K562 (cell line): ENCODE measurements at regions not wholly inside any gene's neighbourhood (a gene's known extent, or its start where the extent isn't known, plus 50 kb on each side); places are given as distances from the start of the nearest gene placed in this dataset.

Source experiments
- ATAC-seq: fragments of 200-7000 bp; cut with Tn5 transposase; 3 replicates; pipeline ENCODE4 v1.9.1; 2020; ENCODE audit warnings: moderate library complexity
- BruUV-seq: library from RNA; stranded (reverse); fragments of 400-500 nt; replicated peaks from 2 replicates; lab custom pipeline; 2021; lab: Mats Ljungman, UMichigan
- CTCF ChIA-PET: fragments of 300-600 bp; formaldehyde crosslinking; extraction: SDS; loops from one replicate; lab custom pipeline; 2021; ENCODE audit warnings: low intra/inter-chr PET ratio; lab: Yijun Ruan, JAX
- POLR2A ChIA-PET: fragments of 300-600, 350-650 bp; sonication (Branson Sonifier 250); formaldehyde crosslinking; extraction: SDS; loops from one replicate; lab custom pipeline; 2021; ENCODE audit warnings: antibody characterized with exemption, inconsistent platforms; lab: Yijun Ruan, JAX
- DNase-seq, 4 experiments: peaks; one replicate each; pipeline versions ENCODE4 v3.0.0 to v3.0.0-alpha.2; 2011 to 2018; ENCODE audit warnings: low spot score in 3 of 4, mixed read lengths in 3 of 4; ENCODE audit errors: extremely low read depth in 1 of 4
- FAIRE-seq: peaks from 2 replicates; lab custom pipeline; 2011; peaks lifted over from hg19 to GRCh38; lab: Jason Lieb, UNC
- H2AFZ ChIP-seq: 2 replicates; pipeline ENCODE4 v1.6.0; 2011; ENCODE audit warnings: low read depth, low read length, control low read depth, inconsistent platforms
- H3K27ac ChIP-seq: fragments of 200-600 bp; 3 replicates; pipeline ENCODE4 v1.8.0; 2011; ENCODE audit warnings: low read depth, mild to moderate bottlenecking, control low read depth, inconsistent platforms, low read length, moderate library complexity, mixed read lengths; ENCODE audit errors: extremely low read depth
- H3K27me3 ChIP-seq, 2 experiments: fragments of 300-600 bp in 1 of 2; 2 replicates in 1 of 2; 3 replicates in 1 of 2; pipeline versions ENCODE4 v1.6.0 to v1.8.0; 2011; ENCODE audit warnings: inconsistent platforms in 2 of 2, low read length in 2 of 2, mild to moderate bottlenecking in 1 of 2, mixed read lengths in 1 of 2, moderate library complexity in 1 of 2; ENCODE audit not compliant: control insufficient read depth in 2 of 2, insufficient read depth in 2 of 2
- H3K36me3 ChIP-seq: fragments of 300-600 bp; 3 replicates; pipeline ENCODE4 v1.8.0; 2011; ENCODE audit warnings: mild to moderate bottlenecking, low read length, inconsistent platforms; ENCODE audit not compliant: control insufficient read depth, insufficient read depth
- H3K4me1 ChIP-seq, 2 experiments: fragments of 200-600 bp in 1 of 2; replicated peaks in 1 of 2; 2 replicates in 1 of 2; 3 replicates in 1 of 2; pipeline versions ENCODE4 v1.5.1 to v1.8.0; 2011; ENCODE audit warnings: inconsistent platforms in 2 of 2, low read length in 2 of 2, mild to moderate bottlenecking in 1 of 2, mixed read lengths in 1 of 2, moderate library complexity in 1 of 2; ENCODE audit not compliant: control insufficient read depth in 2 of 2, insufficient read depth in 2 of 2
- H3K4me2 ChIP-seq: 2 replicates; pipeline ENCODE4 v1.6.1; 2011; ENCODE audit warnings: low read length, control low read depth, inconsistent platforms, mixed read lengths; ENCODE audit not compliant: insufficient read depth
- H3K4me3 ChIP-seq: fragments of 200-600 bp; sonication (generic), shearing (Covaris generic); 2 replicates; pipeline ENCODE4 v1.5.1; 2016; ENCODE audit warnings: control low read depth, inconsistent platforms
- H3K79me2 ChIP-seq: fragments of 200-600 bp; 3 replicates; pipeline ENCODE4 v1.8.0; 2011; ENCODE audit warnings: low read length, inconsistent platforms; ENCODE audit not compliant: control insufficient read depth, insufficient read depth
- H3K9ac ChIP-seq, 2 experiments: 2 replicates each; pipeline versions ENCODE4 v1.6.0 to v1.6.1; 2011; ENCODE audit warnings: low read depth in 2 of 2, low read length in 2 of 2, control low read depth in 1 of 2, inconsistent platforms in 1 of 2, mild to moderate bottlenecking in 1 of 2, mixed read lengths in 1 of 2; ENCODE audit not compliant: insufficient read depth in 1 of 2
- H3K9me1 ChIP-seq: one replicate; pipeline ENCODE4 v1.6.0; 2011; ENCODE audit warnings: inconsistent platforms, mild to moderate bottlenecking, low read length, moderate library complexity; ENCODE audit not compliant: control insufficient read depth, insufficient read depth
- H3K9me3 ChIP-seq: replicated peaks from 2 replicates; pipeline ENCODE4 v1.5.1; 2011; ENCODE audit warnings: low read depth, low read length, inconsistent platforms; ENCODE audit not compliant: control insufficient read depth, insufficient read depth
- H4K20me1 ChIP-seq: replicated peaks from 2 replicates; pipeline ENCODE4 v1.6.1; 2011; ENCODE audit warnings: low read length, inconsistent platforms, mixed read lengths; ENCODE audit not compliant: control insufficient read depth, insufficient read depth
- CREBBP ChIP-seq: IDR thresholded peaks from one replicate; pipeline ENCODE4 v1.6.1; 2012; ENCODE audit warnings: low read depth, mild to moderate bottlenecking, control low read depth, inconsistent platforms, low read length
- ESRRB ChIP-seq: fragments of 250-450 bp; sonication (Bioruptor Pico); IDR thresholded peaks from 2 replicates; pipeline ENCODE4 v1.5.0; 2020; ENCODE audit warnings: mild to moderate bottlenecking, moderate library complexity, borderline replicate concordance
- GTF2E2 ChIP-seq: fragments of 200-800 bp; sonication (Bioruptor generic); IDR thresholded peaks from 2 replicates; pipeline ENCODE4 v1.6.1; 2016; ENCODE audit warnings: missing genetic modification characterization, missing compliant biosample characterization
- HDAC2 ChIP-seq: fragments of 450-650 bp; IDR thresholded peaks from 2 replicates; pipeline ENCODE4 v1.6.1; 2016; ENCODE audit warnings: mild to moderate bottlenecking
- HDAC8 ChIP-seq: fragments of 450-650 bp; IDR thresholded peaks from 2 replicates; pipeline ENCODE4 v1.6.1; 2016; ENCODE audit warnings: mild to moderate bottlenecking, missing genetic modification characterization, moderate library complexity, missing compliant biosample characterization
- HMG20B ChIP-seq: fragments of 250-450 bp; sonication (Bioruptor Pico); IDR thresholded peaks from 2 replicates; pipeline ENCODE4 v1.5.0; 2021; ENCODE audit warnings: mild to moderate bottlenecking
- KAT8 ChIP-seq: fragments of 450-650 bp; IDR thresholded peaks from 2 replicates; pipeline ENCODE4 v1.6.1; 2016; ENCODE audit warnings: low read depth, mild to moderate bottlenecking
- MEF2D ChIP-seq: conservative IDR thresholded peaks from 2 replicates; pipeline ENCODE4 v1.6.1; 2016; ENCODE audit warnings: low read depth, missing genetic modification characterization, missing compliant biosample characterization
- SAFB ChIP-seq: fragments of 200-400 bp; formaldehyde crosslinking; IDR thresholded peaks from 2 replicates; pipeline ENCODE4 v1.6.1; 2017; ENCODE audit warnings: low read depth, low read length, borderline replicate concordance
- SMARCB1 ChIP-seq: IDR thresholded peaks from 2 replicates; pipeline ENCODE4 v1.6.1; 2011; ENCODE audit warnings: improper control_type of control experiment, low read depth; ENCODE audit not compliant: insufficient read length
- STAG1 ChIP-seq: sonication (generic); formaldehyde crosslinking; IDR thresholded peaks from 2 replicates; pipeline ENCODE4 v1.5.0; 2020; ENCODE audit warnings: missing genetic modification reagents, borderline replicate concordance
- ZBTB26 ChIP-seq: fragments of 450-650 bp; formaldehyde crosslinking; IDR thresholded peaks from 2 replicates; pipeline ENCODE4 v1.4.0; 2022; ENCODE audit warnings: missing genetic modification characterization
- ZKSCAN1 ChIP-seq: fragments of 150-350 bp; IDR thresholded peaks from 2 replicates; pipeline ENCODE4 v1.6.1; 2016; ENCODE audit warnings: low read depth, low read length
- ZNF121 ChIP-seq: sonication (generic); formaldehyde crosslinking; conservative IDR thresholded peaks from 2 replicates; pipeline ENCODE4 v1.8.0; 2022; ENCODE audit warnings: missing genetic modification reagents
- ZNF609 ChIP-seq: sonication (generic); formaldehyde crosslinking; IDR thresholded peaks from 2 replicates; pipeline ENCODE4 v1.8.1; 2023; ENCODE audit warnings: missing genetic modification reagents, mild to moderate bottlenecking, borderline replicate concordance
- WGBS: fragments of 100-300 bp; shearing (Covaris generic); methylation state at CpG from one replicate; pipeline ENCODE4 v1.1.6; 2016; ENCODE audit warnings: low coverage, mixed read lengths; ENCODE audit not compliant: insufficient coverage; ENCODE audit errors: missing lambda C conversion rate; 5-methylcytosine and 5-hydroxymethylcytosine counted together
- in situ Hi-C: fragments of 300-500 bp; cut with MboI; formaldehyde crosslinking; loops from 4 replicates; pipeline ENCODE4 v1.15.0; 2018; ENCODE audit warnings: inconsistent platforms, mixed read lengths
- intact Hi-C: fragments of 100-400 bp; cut with micrococcal nuclease; formaldehyde crosslinking; loops from 2 replicates; pipeline ENCODE4 v1.14.2; 2022

- no peak for ATAC-seq
- CTCF ChIA-PET, result no interaction called here
- no peaks in the 10 kb centered on the region for H3K79me2 ChIP-seq
- no peaks in the 10 kb centered on the region for H3K36me3 ChIP-seq
- H3K4me1 ChIP-seq, result no peaks in the 10 kb centered on the region
- no peak overlapping the region for H3K27ac ChIP-seq
- POLR2A ChIA-PET, result no interaction called here
- TF ChIP-seq KAT8 (no peak), ESRRB (CRISPR knock-in tag) (no peak), GTF2E2 (tag) (no peak), MEF2D (tag) (no peak), ZBTB26 (CRISPR knock-in tag) (no peak), CREBBP (no peak), ZNF609 (no peak), STAG1 (CRISPR knock-in tag) (no peak), SMARCB1 (no peak), HDAC8 (no peak), HMG20B (CRISPR knock-in tag) (no peak), SAFB (no peak), ZNF121 (CRISPR knock-in tag) (no peak), ZKSCAN1 (no peak), HDAC2 (no peak)
- TF ChIP-seq, all 486 proteins: peak for 0
- in situ Hi-C loops (no loop called here), intact Hi-C loops (no loop called here)
- FAIRE-seq, result no peak
- 0% methylated on average over 4 of the region's 7 CpGs for WGBS
- peaks cover 0 to 10% of the 10 kb centered on the region in 2 experiments; a peak in 1 of 5 replicates for H3K27me3 ChIP-seq
- no peak for DNase-seq
- H2AFZ ChIP-seq, result no peak overlapping the region
- H3K4me3 ChIP-seq, result no peak overlapping the region
- no peak overlapping the region for H3K4me2 ChIP-seq
- no TSS peak for BruUV-seq
- H3K9ac ChIP-seq, result no peak overlapping the region
- no peaks in the 10 kb centered on the region for H3K9me1 ChIP-seq
- no peaks in the 10 kb centered on the region for H3K9me3 ChIP-seq
- H4K20me1 ChIP-seq, result no peaks in the 10 kb centered on the region
Measured at GRCh38 chr22:48142388-48142787, 1379.9 kb downstream of the TBC1D22A start.
